Choroid plexus epithelial cell (primary cell): ENCODE measurements at regions not wholly inside any gene's neighbourhood (a gene's known extent, or its start where the extent isn't known, plus 50 kb on each side); places are given as distances from the start of the nearest gene placed in this dataset.

Experiments
- DNase-seq: peaks from one replicate; pipeline ENCODE4 v3.0.0-alpha.2; 2010; ENCODE audit warnings: low read depth
- H3K4me3 ChIP-seq: 2 replicates; pipeline ENCODE4 v1.5.1; 2011; ENCODE audit warnings: low read depth, mild to moderate bottlenecking, control low read depth, low read length, moderate library complexity
- TF ChIP-seq, protein P1 (sequence below): conservative IDR thresholded peaks from 2 replicates; pipeline ENCODE4 v1.5.1; 2011; ENCODE audit warnings: low read depth, mild to moderate bottlenecking, control low read depth, inconsistent platforms, low read length, moderate library complexity

DNA sequence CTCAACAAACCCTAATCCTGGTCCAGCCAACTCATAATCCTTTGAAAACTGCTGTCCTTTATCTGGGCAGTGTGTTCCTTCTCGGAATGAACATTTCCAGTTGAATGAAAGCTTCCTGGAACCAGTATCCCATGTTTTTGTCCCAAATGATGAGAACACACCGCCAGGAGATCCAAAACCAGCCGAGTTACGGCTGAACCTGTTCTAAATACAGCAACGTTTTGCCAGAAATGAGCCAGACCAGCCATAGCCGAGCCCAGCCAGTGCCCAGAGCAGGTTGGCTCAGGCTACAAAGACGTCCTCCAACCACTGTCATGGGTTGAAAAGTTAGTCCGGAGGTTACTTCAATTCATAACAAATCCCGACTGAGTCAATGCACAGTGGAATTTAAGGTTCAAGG lies 67.6 kb upstream of the FOXF1 start:
- H3K4me3 ChIP-seq: no peak overlapping the region
- no peak for DNase-seq
- TF ChIP-seq, protein P1, sequence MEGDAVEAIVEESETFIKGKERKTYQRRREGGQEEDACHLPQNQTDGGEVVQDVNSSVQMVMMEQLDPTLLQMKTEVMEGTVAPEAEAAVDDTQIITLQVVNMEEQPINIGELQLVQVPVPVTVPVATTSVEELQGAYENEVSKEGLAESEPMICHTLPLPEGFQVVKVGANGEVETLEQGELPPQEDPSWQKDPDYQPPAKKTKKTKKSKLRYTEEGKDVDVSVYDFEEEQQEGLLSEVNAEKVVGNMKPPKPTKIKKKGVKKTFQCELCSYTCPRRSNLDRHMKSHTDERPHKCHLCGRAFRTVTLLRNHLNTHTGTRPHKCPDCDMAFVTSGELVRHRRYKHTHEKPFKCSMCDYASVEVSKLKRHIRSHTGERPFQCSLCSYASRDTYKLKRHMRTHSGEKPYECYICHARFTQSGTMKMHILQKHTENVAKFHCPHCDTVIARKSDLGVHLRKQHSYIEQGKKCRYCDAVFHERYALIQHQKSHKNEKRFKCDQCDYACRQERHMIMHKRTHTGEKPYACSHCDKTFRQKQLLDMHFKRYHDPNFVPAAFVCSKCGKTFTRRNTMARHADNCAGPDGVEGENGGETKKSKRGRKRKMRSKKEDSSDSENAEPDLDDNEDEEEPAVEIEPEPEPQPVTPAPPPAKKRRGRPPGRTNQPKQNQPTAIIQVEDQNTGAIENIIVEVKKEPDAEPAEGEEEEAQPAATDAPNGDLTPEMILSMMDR: no peak

DNA sequence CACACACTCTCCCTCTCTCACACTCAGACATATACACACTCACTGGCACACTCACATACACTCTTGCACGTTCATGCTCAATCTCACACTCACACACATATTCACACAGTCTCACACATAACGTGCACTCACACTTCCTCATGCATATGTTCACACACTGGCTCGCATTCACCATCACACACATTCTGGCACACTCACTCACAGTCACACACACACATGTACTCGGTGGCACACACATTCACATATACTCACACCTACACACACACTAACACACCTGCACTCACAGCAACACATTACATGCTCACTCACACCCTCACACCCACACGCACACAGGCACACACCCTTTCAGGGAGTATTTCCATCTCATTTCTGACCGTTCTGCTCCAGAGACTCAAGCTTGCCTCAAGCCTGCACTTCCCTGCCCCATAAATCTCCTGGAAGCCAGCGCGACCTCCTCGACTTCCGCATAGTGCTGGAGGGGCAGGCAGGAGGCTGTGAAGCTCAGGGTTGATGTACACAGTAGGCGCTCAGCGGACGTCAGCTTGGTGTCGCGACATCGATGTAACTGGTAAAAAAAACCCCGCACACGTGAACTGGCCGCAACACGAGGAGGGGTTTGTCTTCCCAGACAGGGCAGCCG lies 66.7 kb upstream of the FOXF1 start:
- no peak overlapping the region for H3K4me3 ChIP-seq

DNA sequence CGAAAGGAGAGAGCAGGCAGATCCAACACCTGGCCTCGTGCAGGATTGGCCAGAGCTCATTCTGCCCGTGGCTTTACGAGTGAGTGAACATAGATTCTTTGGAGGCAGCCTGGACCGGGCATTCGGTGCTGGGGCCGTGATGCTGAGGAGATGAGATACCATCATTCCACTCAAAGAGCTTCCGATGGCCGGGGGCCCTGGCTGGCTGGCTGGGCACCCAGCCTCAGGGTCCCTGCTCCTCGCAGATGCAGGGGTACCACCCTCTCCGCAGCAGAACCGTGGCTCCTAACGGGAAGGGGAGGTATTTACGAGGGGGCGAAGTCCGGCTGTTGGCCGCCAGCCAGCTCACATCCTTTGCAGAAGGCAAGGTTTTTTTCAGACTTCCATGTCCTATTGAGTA lies 66.1 kb upstream of the FOXF1 start:
- TF ChIP-seq, protein P1: no peak
- H3K4me3 ChIP-seq: no peak overlapping the region
- no peak for DNase-seq

More for the DNA sequence above, 66.7 kb upstream of the FOXF1 start:
- no peak for DNase-seq
- TF ChIP-seq, protein P1: no peak

DNA sequence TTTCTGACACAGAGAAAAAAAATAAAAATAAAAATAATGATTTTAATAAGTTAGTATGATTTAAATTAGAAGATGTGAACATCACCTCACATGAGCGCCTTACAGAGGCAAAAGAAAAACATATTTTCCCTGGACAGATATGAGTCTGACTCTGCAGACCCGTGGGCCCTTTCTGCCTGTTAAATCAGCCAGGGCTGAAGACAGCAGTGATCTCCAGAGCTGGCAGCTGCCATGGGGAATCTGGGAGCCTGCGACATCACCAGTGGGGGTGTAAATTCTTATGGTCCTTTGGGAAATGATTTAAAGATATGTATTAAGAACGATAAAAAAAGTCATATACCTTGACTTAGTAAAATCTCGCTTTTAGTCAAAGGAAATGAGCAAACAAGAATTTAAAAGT lies 65.7 kb upstream of the FOXF1 start:
- TF ChIP-seq, protein P1: no peak
- H3K4me3 ChIP-seq: no peak overlapping the region
- DNase-seq: no peak

DNA sequence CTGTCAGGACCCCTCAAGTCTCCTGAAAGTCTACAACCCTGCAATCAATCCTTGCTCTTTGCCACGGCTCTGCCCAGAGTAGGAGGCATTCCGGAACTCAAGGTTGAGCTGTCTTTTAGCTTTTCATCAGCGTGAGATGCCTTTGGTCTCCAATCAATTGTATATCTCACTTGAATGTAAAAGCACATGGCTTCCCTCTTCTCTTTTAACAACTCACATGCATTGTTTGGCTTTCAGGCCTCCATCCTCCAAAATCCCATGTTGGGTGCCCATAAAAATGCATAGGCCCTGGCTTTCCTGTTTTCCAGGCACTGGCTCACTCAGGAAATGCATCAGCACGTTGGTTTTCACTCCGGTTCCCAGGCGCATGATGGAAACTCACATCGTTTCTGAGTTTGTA lies 64.0 kb upstream of the FOXF1 start:
- TF ChIP-seq, protein P1: no peak
- no peak for DNase-seq

DNA sequence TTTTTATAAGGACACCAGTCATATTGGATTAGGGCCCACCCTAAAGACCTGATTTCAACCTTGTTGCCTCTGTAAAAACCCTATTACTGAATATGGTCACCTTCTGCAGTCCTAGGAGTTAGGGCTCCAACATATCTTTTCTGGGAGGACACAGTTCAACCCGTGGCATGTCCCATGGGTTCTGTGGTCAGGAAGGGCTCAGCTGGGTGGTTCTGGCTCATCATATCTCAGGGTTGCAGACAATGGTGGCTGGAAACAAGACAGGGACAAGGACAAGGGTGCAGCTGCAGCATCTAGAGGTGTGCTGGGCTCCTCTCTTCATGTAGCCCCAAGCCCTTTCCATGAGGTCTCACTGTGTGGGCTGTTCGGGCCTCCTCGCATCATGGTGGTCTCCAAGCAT lies 63.1 kb upstream of the FOXF1 start:
- TF ChIP-seq, protein P1: no peak
- H3K4me3 ChIP-seq: no peak overlapping the region
- no peak for DNase-seq

More for the DNA sequence above, 64.0 kb upstream of the FOXF1 start:
- H3K4me3 ChIP-seq: no peak overlapping the region

DNA sequence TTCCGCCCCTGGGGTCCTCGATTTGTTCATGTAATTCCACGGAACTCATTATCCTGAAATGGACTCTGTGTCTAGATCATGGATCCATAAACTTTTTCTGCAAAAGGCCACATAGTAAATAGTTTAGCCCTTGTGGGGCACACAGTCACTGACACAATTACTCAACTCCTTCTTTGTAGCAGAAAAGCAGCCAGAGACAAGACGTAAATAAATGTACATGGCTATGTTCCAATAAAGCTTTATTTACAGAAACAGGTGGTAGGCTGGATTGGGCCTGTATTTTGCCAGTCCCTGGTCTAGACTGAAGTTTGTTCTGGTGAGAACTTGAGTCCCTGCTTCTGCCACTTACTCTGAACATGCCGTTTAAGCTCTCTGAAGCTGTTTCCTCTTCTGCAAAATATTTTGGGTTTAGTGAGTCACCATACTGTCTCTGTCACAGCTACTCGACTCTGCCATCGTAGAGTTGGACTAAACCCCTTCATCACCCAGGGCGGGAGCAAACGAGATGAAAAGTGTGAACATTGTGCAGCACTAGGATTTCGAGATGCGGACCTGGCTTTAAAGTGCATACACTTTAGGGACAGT lies 61.9 kb upstream of the FOXF1 start:
- H3K4me3 ChIP-seq: no peak overlapping the region
- no peak for DNase-seq
- TF ChIP-seq, protein P1: no peak
